ENCODE measurements at regions not wholly inside any gene's neighbourhood (a gene's known extent, or its start where the extent isn't known, plus 50 kb on each side); places are given as distances from the start of the nearest gene placed in this dataset.

DNA sequence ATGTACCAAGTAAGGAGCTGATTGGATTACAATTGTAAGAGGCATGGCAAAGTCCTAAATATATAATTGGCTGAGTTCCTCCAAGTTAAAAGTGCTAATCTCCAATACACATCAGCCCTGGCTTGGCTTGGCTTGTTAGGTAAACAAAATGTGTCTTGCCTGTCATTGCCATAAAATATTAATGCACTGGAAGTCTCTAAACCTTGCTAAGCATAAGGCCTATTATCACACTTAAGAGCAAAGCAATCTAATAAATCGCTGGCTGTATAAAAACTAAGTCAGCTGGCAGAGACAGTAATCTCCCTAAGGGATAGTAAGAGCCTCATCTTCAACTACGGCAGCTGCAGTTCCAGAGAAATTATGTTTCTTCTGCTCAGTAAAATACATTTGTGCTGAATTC, 418.6 kb upstream of the GRAMD2B start:
- TF ChIP-seq EZH2 (IDR thresholded peaks at IDR 0.05; ENCODE audit: low read length, unreplicated experiment) = no peak
- TF ChIP-seq, protein P1, sequence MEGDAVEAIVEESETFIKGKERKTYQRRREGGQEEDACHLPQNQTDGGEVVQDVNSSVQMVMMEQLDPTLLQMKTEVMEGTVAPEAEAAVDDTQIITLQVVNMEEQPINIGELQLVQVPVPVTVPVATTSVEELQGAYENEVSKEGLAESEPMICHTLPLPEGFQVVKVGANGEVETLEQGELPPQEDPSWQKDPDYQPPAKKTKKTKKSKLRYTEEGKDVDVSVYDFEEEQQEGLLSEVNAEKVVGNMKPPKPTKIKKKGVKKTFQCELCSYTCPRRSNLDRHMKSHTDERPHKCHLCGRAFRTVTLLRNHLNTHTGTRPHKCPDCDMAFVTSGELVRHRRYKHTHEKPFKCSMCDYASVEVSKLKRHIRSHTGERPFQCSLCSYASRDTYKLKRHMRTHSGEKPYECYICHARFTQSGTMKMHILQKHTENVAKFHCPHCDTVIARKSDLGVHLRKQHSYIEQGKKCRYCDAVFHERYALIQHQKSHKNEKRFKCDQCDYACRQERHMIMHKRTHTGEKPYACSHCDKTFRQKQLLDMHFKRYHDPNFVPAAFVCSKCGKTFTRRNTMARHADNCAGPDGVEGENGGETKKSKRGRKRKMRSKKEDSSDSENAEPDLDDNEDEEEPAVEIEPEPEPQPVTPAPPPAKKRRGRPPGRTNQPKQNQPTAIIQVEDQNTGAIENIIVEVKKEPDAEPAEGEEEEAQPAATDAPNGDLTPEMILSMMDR (conservative IDR thresholded peaks at IDR 0.05; ENCODE audit: low read depth, low read length) = no peak
- no peak for TF ChIP-seq EZH2phosphoT487 (IDR thresholded peaks at IDR 0.05; ENCODE audit: borderline replicate concordance, low read length)
